Psoas muscle (tissue), 7 donors: ENCODE measurements at regions not wholly inside any gene's neighbourhood (a gene's known extent, or its start where the extent isn't known, plus 50 kb on each side); places are given as distances from the start of the nearest gene placed in this dataset.

ENCODE experiments used
- ATAC-seq, 4 donors: fragments of 200-7000 bp; cut with Tn5 transposase; one replicate each; pipeline ENCODE4 v1.9.1; 2020; ENCODE audit warnings: moderate library complexity in 3 of 4, mild to moderate bottlenecking in 2 of 4
- DNase-seq, 2 donors: peaks; one replicate each; pipeline ENCODE4 v3.0.0-alpha.2; 2020
- H3K27ac ChIP-seq: fragments of 200-600 bp; one replicate; pipeline ENCODE4 v1.8.0; 2022
- H3K27me3 ChIP-seq, 3 donors: fragments of 200-600 bp in 1 of 3; one replicate each; pipeline versions ENCODE4 v1.6.1 to v1.8.0; 2013 to 2022; ENCODE audit warnings: low read length in 2 of 3, mild to moderate bottlenecking in 2 of 3, moderate library complexity in 1 of 3; ENCODE audit not compliant: insufficient read depth in 3 of 3
- H3K36me3 ChIP-seq, 2 donors: fragments of 200-600 bp in 1 of 2; one replicate each; pipeline versions ENCODE4 v1.6.1 to v1.8.0; 2013 to 2022; ENCODE audit warnings: low read depth in 1 of 2, mild to moderate bottlenecking in 1 of 2, moderate library complexity in 1 of 2; ENCODE audit not compliant: insufficient read depth in 1 of 2
- H3K4me1 ChIP-seq: fragments of 200-600 bp; one replicate; pipeline ENCODE4 v1.8.0; 2022
- H3K4me3 ChIP-seq: fragments of 200-600 bp; one replicate; pipeline ENCODE4 v1.8.0; 2022; ENCODE audit warnings: mild to moderate bottlenecking
- H3K9me3 ChIP-seq: fragments of 200-600 bp; one replicate; pipeline ENCODE4 v1.8.0; 2022
- CTCF ChIP-seq: fragments of 200-600 bp; IDR thresholded peaks from one replicate; pipeline ENCODE4 v1.8.0; 2022; ENCODE audit warnings: antibody characterized with exemption
- WGBS, 3 donors: extraction: QIAGEN DNeasy Blood & Tissue Kit; methylation state at CpG; one replicate each; pipeline versions ENCODE4 v1.1.6 to v1.1.7; 2013; 5-methylcytosine and 5-hydroxymethylcytosine counted together
- intact Hi-C, 2 donors: fragments of 100-400 bp; cut with DNase I; formaldehyde crosslinking; loops; one replicate each; pipeline versions ENCODE4 v1.11.0 to v1.14.2; 2022
- donor health status: healthy with polysubstance abuse.
- donor health status: DM: no; HTN: no; CAD: no; lungs with moderate emphysema.
- donor health status: Bipolar disorder and iron deficiency.
- donor health status: healthy.
- donor health status: DM: yes; HTN: yes; CAD: no.
- donor health status: DM: no; HTN: no; CAD: no.
- donor health status: DM: yes; HTN: yes; CAD: no.

DNA sequence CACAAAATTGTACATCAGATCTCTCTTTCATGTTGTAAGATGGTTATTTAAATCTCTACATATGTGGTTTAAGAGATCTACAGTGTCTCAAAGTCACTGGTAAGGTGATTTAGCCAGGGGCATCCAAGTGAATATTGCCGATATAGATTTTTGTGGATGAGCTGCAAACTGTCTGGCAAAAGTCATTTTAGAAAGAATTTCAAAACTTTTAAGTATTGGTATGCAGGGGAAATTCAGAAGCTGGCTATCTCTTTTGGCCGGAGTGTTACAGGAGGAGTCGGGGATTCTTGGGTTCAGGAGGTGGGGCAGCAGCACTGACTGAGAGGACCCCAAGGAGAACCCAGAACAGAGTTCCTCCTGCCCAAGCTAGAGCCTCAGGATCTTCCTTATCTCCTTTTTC lies 69.9 kb downstream of the PTHLH start:
- DNase-seq (no peak), ATAC-seq (no peak)
- Histone ChIP-seq H3K27me3 (no peaks in the 10 kb centered on the region), H3K36me3 (no peaks in the 10 kb centered on the region), H3K4me3 (no peak overlapping the region), H3K27ac (no peak overlapping the region), H3K9me3 (no peaks in the 10 kb centered on the region), H3K4me1 (no peaks in the 10 kb centered on the region)
- TF ChIP-seq CTCF: no peak
- 80 to 85% (median 82%) methylated on average over 3 of the region's 3 CpGs for WGBS, 3 donors
- intact Hi-C loops: no loop called here

DNA sequence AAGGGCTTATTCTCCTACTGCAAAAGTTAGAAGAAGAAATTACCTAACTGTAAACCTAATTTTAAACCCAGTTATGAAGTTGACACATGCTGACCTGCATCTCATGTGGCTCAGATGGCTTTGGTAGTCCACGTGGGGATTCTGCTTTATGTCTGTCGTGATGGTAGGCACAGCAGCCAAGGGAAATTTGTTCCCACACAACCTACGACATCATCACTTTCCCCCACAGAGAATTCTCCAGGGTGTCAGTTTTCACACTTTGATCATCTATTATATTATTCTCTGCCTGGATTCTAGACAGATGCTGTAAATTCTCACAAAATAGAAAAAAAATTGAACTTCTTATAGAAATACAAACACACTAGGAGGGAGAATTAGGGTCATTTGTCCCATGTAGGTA lies 70.6 kb downstream of the PTHLH start:
- TF ChIP-seq CTCF: no peak
- ATAC-seq (no peak), DNase-seq (no peak)
- Histone ChIP-seq H3K27me3 (no peaks in the 10 kb centered on the region), H3K4me1 (no peaks in the 10 kb centered on the region), H3K4me3 (no peak overlapping the region), H3K9me3 (no peaks in the 10 kb centered on the region), H3K27ac (no peak overlapping the region), H3K36me3 (no peaks in the 10 kb centered on the region)
- intact Hi-C loops: no loop called here
- 8 to 23% (median 11%) methylated on average over 3 of the region's 3 CpGs for WGBS, 3 donors

GRCh38 chr12:27900920-27901879 lies 71.3 kb downstream of the PTHLH start:
- Histone ChIP-seq H3K27me3 (no peaks in the 10 kb centered on the region), H3K36me3 (no peaks in the 10 kb centered on the region), H3K4me1 (no peaks in the 10 kb centered on the region), H3K27ac (no peak overlapping the region), H3K4me3 (no peak overlapping the region), H3K9me3 (no peaks in the 10 kb centered on the region)
- intact Hi-C loops: no loop called here
- WGBS, 3 donors: 57 to 72% (median 65%) methylated on average over 8 of the region's 8 CpGs
- DNase-seq: no peak
- TF ChIP-seq CTCF: no peak
- ATAC-seq: no peak

DNA sequence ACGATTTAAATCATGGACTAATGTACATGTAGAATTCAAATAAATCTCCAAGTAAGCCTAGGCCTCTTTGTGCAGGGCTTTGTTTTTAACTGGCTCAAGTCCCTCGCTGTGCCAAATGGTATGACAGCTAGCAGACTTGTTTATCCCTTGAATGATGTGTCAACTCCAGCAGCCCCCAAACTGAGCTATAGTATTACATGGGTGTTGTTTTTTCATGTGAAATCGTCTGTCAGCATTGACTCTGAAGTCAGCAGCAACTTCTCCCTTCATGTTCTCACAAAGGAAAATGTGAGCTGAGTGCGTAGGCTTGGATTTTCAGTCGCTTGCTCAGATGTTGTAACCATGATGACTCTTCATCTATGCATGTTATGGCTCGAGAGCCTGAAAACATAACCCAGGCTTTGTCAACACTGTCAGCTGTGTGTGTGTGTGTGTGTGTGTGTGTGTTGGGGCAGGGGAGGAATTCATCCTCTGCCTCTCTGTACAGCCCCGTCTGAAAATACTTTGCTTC lies 73.3 kb downstream of the PTHLH start:
- no peak for DNase-seq
- Histone ChIP-seq H3K36me3 (no peaks in the 10 kb centered on the region), H3K27ac (no peak overlapping the region), H3K4me1 (no peaks in the 10 kb centered on the region), H3K9me3 (no peaks in the 10 kb centered on the region), H3K4me3 (no peak overlapping the region), H3K27me3 (no peaks in the 10 kb centered on the region)
- intact Hi-C loops: no loop called here
- no peak for TF ChIP-seq CTCF
- WGBS, 3 donors: 42 to 53% (median 43%) methylated on average over 7 of the region's 7 CpGs
- peak in 2 of 4 donors; percentile 43 to 89 for ATAC-seq
